GM21737 (cell line): ENCODE measurements at regions not wholly inside any gene's neighbourhood (a gene's known extent, or its start where the extent isn't known, plus 50 kb on each side); places are given as distances from the start of the nearest gene placed in this dataset.

ENCODE experiments used
- ATAC-seq: cut with Tn5 transposase; IDR thresholded peaks from one replicate; pipeline ENCODE4 v1.9.1; 2021; ENCODE audit warnings: mild to moderate bottlenecking, moderate library complexity; ENCODE audit not compliant: unreplicated experiment

- ATAC-seq = no peak
These were observed 1346.8 kb upstream of the PIK3C3 start for GRCh38 chr18:40608226-40608625.

- ATAC-seq = no peak
These were observed 1347.4 kb upstream of the PIK3C3 start for GRCh38 chr18:40607542-40608148.

- no peak for ATAC-seq
These were observed 1348.0 kb upstream of the PIK3C3 start for GRCh38 chr18:40606996-40607395.

GRCh38 chr18:40583671-40584070 is 1371.4 kb upstream of the PIK3C3 start:
- no peak for ATAC-seq

- no peak for ATAC-seq
These were observed 1372.9 kb upstream of the PIK3C3 start for GRCh38 chr18:40582105-40582504.

GRCh38 chr18:40577981-40578365 is 1377.1 kb upstream of the PIK3C3 start:
- no peak for ATAC-seq

- no peak for ATAC-seq
These were observed 1377.6 kb upstream of the PIK3C3 start for GRCh38 chr18:40577239-40577980.

- no peak for ATAC-seq
These were observed 1378.4 kb upstream of the PIK3C3 start for GRCh38 chr18:40576507-40577115.

- ATAC-seq = no peak
These were observed 1384.4 kb upstream of the PIK3C3 start for GRCh38 chr18:40570615-40571014.

GRCh38 chr18:40569605-40570004 is 1385.4 kb upstream of the PIK3C3 start:
- no peak for ATAC-seq

- no peak for ATAC-seq
These were observed 1388.6 kb upstream of the PIK3C3 start for GRCh38 chr18:40566510-40566844.

- no peak for ATAC-seq
These were observed 1389.1 kb upstream of the PIK3C3 start for GRCh38 chr18:40565805-40566509.

GRCh38 chr18:40559556-40559955 is 1395.5 kb upstream of the PIK3C3 start:
- no peak for ATAC-seq

- no peak for ATAC-seq
These were observed 1396.2 kb upstream of the PIK3C3 start for GRCh38 chr18:40558706-40559392.

- no peak for ATAC-seq
These were observed 1399.1 kb upstream of the PIK3C3 start for GRCh38 chr18:40555914-40556313.

- ATAC-seq = no peak
These were observed 1402.0 kb upstream of the PIK3C3 start for GRCh38 chr18:40553029-40553428.

- ATAC-seq = no peak
These were observed 1408.2 kb upstream of the PIK3C3 start for GRCh38 chr18:40546875-40547274.

- ATAC-seq = no peak
These were observed 1420.3 kb upstream of the PIK3C3 start for GRCh38 chr18:40534723-40535122.

GRCh38 chr18:40532046-40532445 is 1423.0 kb upstream of the PIK3C3 start:
- no peak for ATAC-seq

GRCh38 chr18:40531051-40531450 is 1424.0 kb upstream of the PIK3C3 start:
- ATAC-seq = no peak

GRCh38 chr18:40529478-40529877 is 1425.6 kb upstream of the PIK3C3 start:
- ATAC-seq = no peak
